Cardiac muscle cell (in vitro differentiated cells and primary cell): ENCODE measurements at regions not wholly inside any gene's neighbourhood (a gene's known extent, or its start where the extent isn't known, plus 50 kb on each side); places are given as distances from the start of the nearest gene placed in this dataset.

Experiments used
- DNase-seq, 2 donors: peaks; one replicate each; pipeline versions ENCODE4 v3.0.0 to v3.0.0-alpha.2; 2010 to 2017; ENCODE audit warnings: low read depth in 1 of 2, low spot score in 1 of 2
- H3K27ac ChIP-seq: fragments of 200-600 bp; sonication (generic); 2 replicates; pipeline ENCODE4 v1.5.1; 2016
- H3K27me3 ChIP-seq: fragments of 200-600 bp; sonication (generic); 2 replicates; pipeline ENCODE4 v1.6.0; 2016; ENCODE audit warnings: control low read depth
- H3K36me3 ChIP-seq: fragments of 200-600 bp; sonication (generic); 2 replicates; pipeline ENCODE4 v1.5.1; 2016; ENCODE audit warnings: control low read depth
- H3K4me1 ChIP-seq: fragments of 200-600 bp; sonication (generic); 2 replicates; pipeline ENCODE4 v1.8.1; 2017; ENCODE audit warnings: low read depth, mild to moderate bottlenecking, mixed run types
- H3K4me3 ChIP-seq: fragments of 200-600 bp; sonication (generic); 2 replicates; pipeline ENCODE4 v1.5.1; 2016; ENCODE audit warnings: mild to moderate bottlenecking
- H3K9me3 ChIP-seq: fragments of 200-600 bp; sonication (generic); 2 replicates; pipeline ENCODE4 v1.5.1; 2017; ENCODE audit warnings: low read depth, mild to moderate bottlenecking, control low read depth
- TF ChIP-seq, protein P1 (sequence below): IDR thresholded peaks from 2 replicates; pipeline ENCODE4 v1.5.1; 2012; ENCODE audit warnings: low read depth, mild to moderate bottlenecking, low read length

DNA sequence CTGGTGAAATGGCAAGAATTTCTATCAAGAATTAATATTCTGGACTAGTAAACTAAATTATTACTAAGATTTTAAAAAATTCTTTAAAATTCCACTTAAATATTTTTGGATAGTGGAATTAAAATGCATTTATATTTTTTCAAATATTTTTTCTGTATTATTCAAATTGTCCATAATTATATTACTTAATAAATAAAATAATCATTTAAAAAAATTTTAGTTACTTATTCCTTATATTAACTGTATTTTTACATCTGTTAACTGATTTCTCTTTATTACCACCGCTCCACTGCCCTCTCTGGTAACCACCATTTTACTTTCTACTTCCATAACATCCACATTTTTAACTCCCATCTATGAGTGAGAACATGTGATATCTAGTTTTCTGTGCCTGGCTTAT lies 828.4 kb downstream of the VGLL3 start:
- TF ChIP-seq, protein P1, sequence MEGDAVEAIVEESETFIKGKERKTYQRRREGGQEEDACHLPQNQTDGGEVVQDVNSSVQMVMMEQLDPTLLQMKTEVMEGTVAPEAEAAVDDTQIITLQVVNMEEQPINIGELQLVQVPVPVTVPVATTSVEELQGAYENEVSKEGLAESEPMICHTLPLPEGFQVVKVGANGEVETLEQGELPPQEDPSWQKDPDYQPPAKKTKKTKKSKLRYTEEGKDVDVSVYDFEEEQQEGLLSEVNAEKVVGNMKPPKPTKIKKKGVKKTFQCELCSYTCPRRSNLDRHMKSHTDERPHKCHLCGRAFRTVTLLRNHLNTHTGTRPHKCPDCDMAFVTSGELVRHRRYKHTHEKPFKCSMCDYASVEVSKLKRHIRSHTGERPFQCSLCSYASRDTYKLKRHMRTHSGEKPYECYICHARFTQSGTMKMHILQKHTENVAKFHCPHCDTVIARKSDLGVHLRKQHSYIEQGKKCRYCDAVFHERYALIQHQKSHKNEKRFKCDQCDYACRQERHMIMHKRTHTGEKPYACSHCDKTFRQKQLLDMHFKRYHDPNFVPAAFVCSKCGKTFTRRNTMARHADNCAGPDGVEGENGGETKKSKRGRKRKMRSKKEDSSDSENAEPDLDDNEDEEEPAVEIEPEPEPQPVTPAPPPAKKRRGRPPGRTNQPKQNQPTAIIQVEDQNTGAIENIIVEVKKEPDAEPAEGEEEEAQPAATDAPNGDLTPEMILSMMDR = no peak
- Histone ChIP-seq H3K36me3 (no peaks in the 10 kb centered on the region), H3K27me3 (no peaks in the 10 kb centered on the region), H3K4me3 (no peak overlapping the region), H3K9me3 (no peaks in the 10 kb centered on the region), H3K27ac (no peak overlapping the region), H3K4me1 (no peaks in the 10 kb centered on the region)
- DNase-seq = no peak

DNA sequence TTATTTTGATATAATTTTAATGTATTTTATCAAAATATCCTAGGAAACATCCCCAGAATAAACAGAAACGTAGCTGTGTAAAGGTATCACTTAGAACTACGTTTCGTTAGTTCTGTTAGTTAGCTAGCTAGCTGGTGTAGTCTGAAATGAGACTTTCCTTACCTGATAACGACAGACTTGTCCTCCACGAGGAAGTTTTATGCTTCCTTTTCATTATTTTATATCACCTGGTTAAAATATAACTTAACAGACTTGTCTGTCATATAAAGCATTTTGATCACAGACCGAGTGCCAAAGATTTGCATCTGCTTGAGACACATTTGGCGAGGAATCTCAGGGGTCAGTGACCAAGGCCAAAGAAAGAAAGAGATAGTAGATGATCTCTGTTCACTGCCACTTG lies 829.5 kb downstream of the VGLL3 start:
- TF ChIP-seq, protein P1 = no peak
- H3K27me3 ChIP-seq = no peaks in the 10 kb centered on the region
- no peak for DNase-seq

DNA sequence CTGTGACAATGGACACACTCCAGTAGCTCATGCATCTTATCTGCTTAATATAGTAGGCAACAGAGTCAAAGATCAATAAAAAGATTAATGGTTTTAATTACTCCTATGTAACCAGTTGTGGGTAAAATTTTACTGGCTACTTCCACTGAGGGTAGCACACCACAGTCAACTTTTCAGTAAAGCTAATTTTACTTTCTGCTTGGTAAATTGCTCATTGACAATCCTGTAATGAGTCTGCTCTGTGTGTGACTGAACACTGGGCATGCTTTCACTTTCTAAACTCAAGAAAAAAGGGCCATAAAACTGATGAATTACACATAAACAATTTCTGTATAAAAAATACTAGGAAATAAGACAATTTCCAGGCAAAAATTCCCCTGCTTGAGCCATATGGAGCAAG lies 838.3 kb downstream of the VGLL3 start:
- DNase-seq = no peak
- Histone ChIP-seq H3K4me3 (no peak overlapping the region), H3K4me1 (no peaks in the 10 kb centered on the region), H3K9me3 (no peaks in the 10 kb centered on the region), H3K27ac (no peak overlapping the region), H3K27me3 (no peaks in the 10 kb centered on the region), H3K36me3 (no peaks in the 10 kb centered on the region)
- TF ChIP-seq, protein P1 = no peak

More for the DNA sequence above, 829.5 kb downstream of the VGLL3 start:
- Histone ChIP-seq H3K4me3 (no peak overlapping the region), H3K9me3 (no peaks in the 10 kb centered on the region), H3K36me3 (no peaks in the 10 kb centered on the region), H3K27ac (no peak overlapping the region), H3K4me1 (no peaks in the 10 kb centered on the region)

DNA sequence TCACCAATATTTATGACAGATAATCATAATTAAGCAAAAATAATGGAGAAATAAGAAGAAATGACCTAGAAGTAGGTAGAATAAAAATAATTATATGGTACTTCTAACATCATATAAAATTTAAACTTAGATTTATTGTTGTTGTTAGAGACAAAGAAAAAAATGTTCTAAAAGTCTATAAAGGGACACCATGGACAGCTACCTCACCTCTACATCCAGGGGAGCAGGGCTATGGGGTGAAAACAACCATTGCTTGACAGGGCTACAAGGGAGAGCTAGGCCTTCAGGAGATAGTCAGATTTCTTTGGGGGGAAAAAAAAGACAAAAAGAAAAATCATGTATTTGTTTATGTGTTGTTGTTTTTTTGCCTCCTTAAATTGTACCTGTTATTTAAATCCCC lies 841.9 kb downstream of the VGLL3 start:
- TF ChIP-seq, protein P1 = no peak
- no peaks in the 10 kb centered on the region for H3K9me3 ChIP-seq
- H3K27ac ChIP-seq = no peak overlapping the region
- no peaks in the 10 kb centered on the region for H3K27me3 ChIP-seq
- H3K4me3 ChIP-seq = no peak overlapping the region
- DNase-seq = peak in 1 of 2 donors; percentile 2
- no peaks in the 10 kb centered on the region for H3K4me1 ChIP-seq
- H3K36me3 ChIP-seq = no peaks in the 10 kb centered on the region

DNA sequence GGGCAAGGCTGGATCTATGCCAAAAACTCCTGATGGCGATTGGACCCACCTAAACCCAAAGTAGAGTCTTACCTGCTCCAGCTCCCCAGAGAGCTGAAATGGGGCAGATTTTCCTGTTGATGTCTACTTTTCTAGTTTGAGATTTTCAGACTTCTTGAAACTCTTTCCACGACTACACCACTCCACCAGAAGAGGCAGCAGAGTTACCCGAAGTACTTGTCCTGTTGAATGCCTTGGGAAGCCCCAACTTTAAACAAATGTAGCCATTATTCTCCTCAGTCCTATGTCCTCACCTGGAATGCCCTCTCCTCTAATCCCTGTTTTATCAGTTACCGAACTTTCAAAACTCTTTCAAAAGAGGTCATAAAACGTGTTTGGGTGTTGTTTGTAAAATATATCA lies 843.8 kb downstream of the VGLL3 start:
- Histone ChIP-seq H3K27ac (no peak overlapping the region), H3K36me3 (no peaks in the 10 kb centered on the region), H3K27me3 (no peaks in the 10 kb centered on the region), H3K4me3 (no peak overlapping the region), H3K9me3 (no peaks in the 10 kb centered on the region), H3K4me1 (no peaks in the 10 kb centered on the region)
- DNase-seq = no peak
- TF ChIP-seq, protein P1 = no peak

DNA sequence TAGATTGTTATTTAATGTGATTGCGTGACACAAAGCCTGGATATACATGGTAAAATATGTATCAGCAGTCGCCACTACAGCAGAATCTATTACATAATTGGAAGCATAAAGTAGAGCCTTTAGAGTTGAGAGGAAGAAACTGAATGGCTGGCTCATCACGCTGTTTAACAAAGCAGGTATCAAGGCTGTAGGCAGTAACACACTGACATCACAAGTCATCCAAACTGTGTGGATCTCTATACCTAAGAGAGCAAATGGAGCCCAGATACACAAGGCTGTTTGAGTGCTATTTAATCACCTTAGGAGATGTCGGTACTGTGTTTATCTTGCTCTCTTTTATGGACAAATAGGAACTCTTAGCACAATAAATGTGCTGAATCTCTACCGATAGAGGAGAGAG lies 864.4 kb downstream of the VGLL3 start:
- TF ChIP-seq, protein P1 = no peak
- Histone ChIP-seq H3K9me3 (no peaks in the 10 kb centered on the region), H3K27me3 (no peaks in the 10 kb centered on the region), H3K4me1 (no peaks in the 10 kb centered on the region), H3K27ac (no peak overlapping the region), H3K36me3 (no peaks in the 10 kb centered on the region), H3K4me3 (no peak overlapping the region)
- DNase-seq = no peak
